ENCODE measurements at regions not wholly inside any gene's neighbourhood (a gene's known extent, or its start where the extent isn't known, plus 50 kb on each side); places are given as distances from the start of the nearest gene placed in this dataset.

- Histone ChIP-seq H3K4me3 (ENCODE audit: low read depth in 2 of 2, low read length in 1 of 2) (no peak overlapping the region), H3K27me3 (ENCODE audit: insufficient read depth) (no peaks in the 10 kb centered on the region), H3F3A (replicated peaks; ENCODE audit: insufficient read depth) (no peaks in the 10 kb centered on the region), H3K4me2 (no peak overlapping the region), H3K4me1 (ENCODE audit: control insufficient read depth in 1 of 2, insufficient read depth in 2 of 2, low read depth in 1 of 2, low read length in 1 of 2) (no peaks in the 10 kb centered on the region; a peak in 1 of 4 replicates), H3K79me2 (ENCODE audit: insufficient read depth) (no peaks in the 10 kb centered on the region), H3K36me3 (replicated peaks in 1 of 2; ENCODE audit: control insufficient read depth in 1 of 2, insufficient read depth in 2 of 2, low read length in 1 of 2) (no peaks in the 10 kb centered on the region), H2AFZ (ENCODE audit: low read depth) (no peak overlapping the region), H4K20me1 (ENCODE audit: insufficient read depth) (no peaks in the 10 kb centered on the region), H3K9me3 (no peaks in the 10 kb centered on the region), H3K9me2 (no peaks in the 10 kb centered on the region), H3K27ac (ENCODE audit: low read depth in 2 of 2, low read length in 1 of 2) (no peak overlapping the region), H3K9ac (no peak overlapping the region)
- DNase-seq, result no peak
- POLR2A ChIA-PET, result no interaction called here
- CTCF ChIA-PET, result interaction anchor here (1.1 to 1.4 kb wide), 2 partner anchors 10 to 11 kb away, joined by 3 read pairs; no protein-coding TSS in a partner anchor
- TF ChIP-seq RCOR1 (IDR thresholded peaks at IDR 0.05; ENCODE audit: low read length) (no peak), NFIC (IDR thresholded peaks at IDR 0.05; ENCODE audit: borderline replicate concordance) (no peak), IRF3 (IDR thresholded peaks at IDR 0.05; ENCODE audit: low read depth, low read length) (no peak), EP300 (IDR thresholded peaks at IDR 0.05; ENCODE audit: borderline replicate concordance in 1 of 2, low read depth in 1 of 2, low read length in 1 of 2) (no peak), CHD2 (IDR thresholded peaks at IDR 0.05; ENCODE audit: low read length, partially characterized antibody) (no peak), ZBTB33 (IDR thresholded peaks at IDR 0.05; ENCODE audit: borderline replicate concordance, low read depth) (no peak), ELF1 (IDR thresholded peaks at IDR 0.05) (no peak), GABPA (IDR thresholded peaks at IDR 0.05; ENCODE audit: low read depth) (no peak), FOXJ3 (CRISPR knock-in tag; IDR thresholded peaks at IDR 0.05) (no peak)
- 73% methylated on average over 4 of the region's 4 CpGs for WGBS (ENCODE audit: low lambda C conversion rate)
These were observed 136.1 kb downstream of the SIPA1L2 start for GRCh38 chr1:232493869-232494268.

- Histone ChIP-seq H2AFZ (ENCODE audit: low read depth) (no peak overlapping the region), H3K27ac (ENCODE audit: low read depth in 2 of 2, low read length in 1 of 2) (no peak overlapping the region), H3K4me2 (no peak overlapping the region), H3K36me3 (replicated peaks in 1 of 2; ENCODE audit: control insufficient read depth in 1 of 2, insufficient read depth in 2 of 2, low read length in 1 of 2) (no peaks in the 10 kb centered on the region), H3K79me2 (ENCODE audit: insufficient read depth) (no peaks in the 10 kb centered on the region), H3K9me3 (no peaks in the 10 kb centered on the region), H3K9ac (no peak overlapping the region), H3K4me1 (ENCODE audit: control insufficient read depth in 1 of 2, insufficient read depth in 2 of 2, low read depth in 1 of 2, low read length in 1 of 2) (no peaks in the 10 kb centered on the region; a peak in 1 of 4 replicates), H3K4me3 (ENCODE audit: low read depth in 2 of 2, low read length in 1 of 2) (no peak overlapping the region), H3F3A (replicated peaks; ENCODE audit: insufficient read depth) (no peaks in the 10 kb centered on the region), H4K20me1 (ENCODE audit: insufficient read depth) (no peaks in the 10 kb centered on the region), H3K27me3 (ENCODE audit: insufficient read depth) (no peaks in the 10 kb centered on the region), H3K9me2 (no peaks in the 10 kb centered on the region)
- CTCF ChIA-PET, result no interaction called here
- POLR2A ChIA-PET, result no interaction called here
- TF ChIP-seq FOSL2 (IDR thresholded peaks at IDR 0.05; ENCODE audit: borderline replicate concordance, low read depth), result no peak
- no peak for TF ChIP-seq RAD21 (IDR thresholded peaks at IDR 0.05; ENCODE audit: low read length)
- TF ChIP-seq FOXM1 (IDR thresholded peaks at IDR 0.05; ENCODE audit: low read depth), result no peak
- TF ChIP-seq RFX5 (IDR thresholded peaks at IDR 0.05; ENCODE audit: low read length), result no peak
- no peak for TF ChIP-seq CHD2 (IDR thresholded peaks at IDR 0.05; ENCODE audit: low read length, partially characterized antibody)
- TF ChIP-seq FOXJ3 (CRISPR knock-in tag; IDR thresholded peaks at IDR 0.05), result no peak
- TF ChIP-seq NRF1 (IDR thresholded peaks at IDR 0.05; ENCODE audit: low read depth, low read length), result no peak
- no peak for TF ChIP-seq YY1 (IDR thresholded peaks at IDR 0.05; ENCODE audit: low read depth)
- TF ChIP-seq MAX (IDR thresholded peaks at IDR 0.05; ENCODE audit: low read depth), result no peak
- no peak for TF ChIP-seq ZBTB33 (IDR thresholded peaks at IDR 0.05; ENCODE audit: borderline replicate concordance, low read depth)
- TF ChIP-seq ELF1 (IDR thresholded peaks at IDR 0.05), result no peak
- TF ChIP-seq MXI1 (IDR thresholded peaks at IDR 0.05; ENCODE audit: low read depth, low read length), result no peak
- no peak for TF ChIP-seq CTCF (IDR thresholded peaks at IDR 0.05)
- no peak for TF ChIP-seq TAF1 (IDR thresholded peaks at IDR 0.05; ENCODE audit: borderline replicate concordance, low read depth, low read length)
- no peak for TF ChIP-seq RCOR1 (IDR thresholded peaks at IDR 0.05; ENCODE audit: low read length)
- no peak for TF ChIP-seq NFIC (IDR thresholded peaks at IDR 0.05; ENCODE audit: borderline replicate concordance)
- no peak for TF ChIP-seq GABPA (IDR thresholded peaks at IDR 0.05; ENCODE audit: low read depth)
- DNase-seq, result no peak
- WGBS (ENCODE audit: low lambda C conversion rate), result 79% methylated on average over 4 of the region's 4 CpGs
These were observed 140.7 kb downstream of the SIPA1L2 start for GRCh38 chr1:232489256-232489655.

All from SK-N-SH (cell line).